ENCODE measurements at regions not wholly inside any gene's neighbourhood (a gene's known extent, or its start where the extent isn't known, plus 50 kb on each side); places are given as distances from the start of the nearest gene placed in this dataset.

GRCh38 chr18:41237317-41237716 lies 717.7 kb upstream of the PIK3C3 start:
- no peak for DNase-seq (ENCODE audit: low read depth)

- DNase-seq (ENCODE audit: low read depth): no peak
Measured at GRCh38 chr18:41231681-41232080, 723.4 kb upstream of the PIK3C3 start.

DNA sequence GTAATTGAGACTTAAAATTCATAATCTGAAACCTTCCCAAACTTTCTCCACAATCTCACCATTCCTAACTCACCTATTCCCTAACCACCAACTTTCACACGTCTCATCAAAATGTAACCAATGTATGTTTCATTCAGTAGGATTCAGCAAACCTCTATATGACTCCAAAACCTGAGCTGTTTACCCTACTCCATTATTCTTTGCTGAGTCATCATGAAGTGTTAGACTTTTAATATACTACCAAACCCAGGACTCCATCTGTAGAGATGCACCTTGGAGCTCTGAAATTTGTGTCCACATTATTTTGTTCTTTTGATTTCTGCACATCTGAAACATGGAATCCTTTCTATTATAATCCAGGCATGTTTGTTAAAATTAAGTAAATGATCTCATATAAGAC lies 727.0 kb upstream of the PIK3C3 start:
- DNase-seq (ENCODE audit: low read depth): no peak

DNA sequence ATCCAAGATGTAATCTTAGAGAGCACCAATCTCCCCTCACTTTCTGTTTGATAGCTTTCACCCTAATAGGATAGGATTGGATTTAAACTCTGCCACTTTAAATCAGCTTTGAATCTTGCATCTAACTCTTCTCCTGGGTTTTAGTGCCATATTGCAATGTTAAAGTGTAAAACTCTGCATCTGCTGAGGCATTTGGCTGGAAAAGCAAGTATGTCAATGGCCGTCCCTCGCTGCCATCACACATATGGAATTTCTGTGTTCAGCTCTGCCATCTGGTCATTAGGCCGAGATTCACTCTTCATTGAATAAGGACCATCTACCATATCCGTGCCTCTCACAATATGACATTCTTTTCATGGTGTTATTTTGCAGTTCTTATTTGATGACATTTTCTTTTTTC lies 728.1 kb upstream of the PIK3C3 start:
- no peak for DNase-seq (ENCODE audit: low read depth)

- peak; percentile 18 for DNase-seq (ENCODE audit: low read depth)
Measured at GRCh38 chr18:41226186-41226585, 728.8 kb upstream of the PIK3C3 start.

DNA sequence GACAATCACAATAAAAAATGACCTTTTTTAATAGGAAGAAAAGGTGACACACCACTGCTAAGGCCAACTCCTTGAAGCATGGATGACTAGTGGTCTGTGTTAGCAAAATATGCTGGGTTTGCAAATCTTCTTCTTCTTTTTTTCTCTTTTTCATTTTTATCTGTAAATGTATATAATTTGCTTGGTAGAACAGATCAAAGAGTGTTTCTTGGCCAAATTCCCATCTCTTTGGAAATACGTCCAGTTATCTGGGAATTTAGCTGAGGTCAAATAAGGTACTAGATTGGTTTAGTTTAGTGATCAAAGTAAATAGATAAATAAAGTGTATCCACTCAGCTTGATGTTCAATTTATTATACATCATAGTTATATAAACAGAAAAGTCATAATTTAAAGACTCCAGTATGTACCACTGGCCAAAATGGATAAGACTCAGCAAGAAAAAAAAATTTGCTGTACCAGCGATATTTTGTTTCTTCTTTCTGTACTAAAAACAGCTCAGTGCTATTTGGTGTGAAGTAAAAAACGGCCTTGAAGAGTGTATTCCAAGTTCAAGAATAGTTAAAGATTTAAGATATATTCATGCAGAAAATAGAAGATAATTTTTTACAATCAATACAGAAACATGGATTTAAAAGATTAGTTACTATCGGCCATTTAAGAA lies 738.6 kb upstream of the PIK3C3 start:
- no peak for DNase-seq (ENCODE audit: low read depth)

DNA sequence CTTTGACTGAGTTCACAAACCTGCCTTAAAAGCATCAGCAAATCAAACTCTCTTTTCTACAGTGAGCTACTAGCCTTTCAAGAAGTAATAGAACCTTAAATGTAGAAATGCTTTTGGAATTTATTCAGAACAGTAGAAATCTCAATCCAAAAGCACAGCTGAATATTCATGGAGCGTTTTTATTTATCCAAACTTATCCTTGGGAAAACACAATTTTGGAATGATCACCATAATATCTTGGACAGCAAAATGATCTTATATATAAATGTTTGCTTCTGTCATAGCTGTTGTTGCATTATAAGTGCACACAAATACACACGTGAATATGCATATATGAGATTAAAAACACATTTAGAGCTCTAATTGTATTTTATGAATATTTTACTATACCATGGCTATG lies 747.3 kb upstream of the PIK3C3 start:
- DNase-seq (ENCODE audit: low read depth): no peak

- DNase-seq (ENCODE audit: low read depth): no peak
Measured at GRCh38 chr18:41206341-41206830, 748.6 kb upstream of the PIK3C3 start.

DNA sequence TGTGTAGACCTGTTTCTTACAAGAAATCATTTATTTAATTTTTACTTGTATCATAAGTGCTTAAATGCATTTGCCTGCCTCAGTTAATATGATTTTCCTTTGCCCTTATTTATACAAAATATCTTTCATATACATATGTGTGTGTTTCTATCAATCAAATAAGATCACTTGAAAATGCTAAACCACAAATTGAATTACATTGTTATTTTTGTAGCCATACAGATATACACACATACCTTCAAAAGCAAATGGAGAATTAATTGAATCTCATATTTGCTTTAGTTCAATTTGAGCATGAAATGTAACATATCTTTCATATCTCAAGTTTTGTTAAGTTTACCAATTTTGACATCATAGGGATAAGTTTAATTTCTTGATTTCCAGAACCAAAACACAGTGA lies 755.8 kb upstream of the PIK3C3 start:
- DNase-seq (ENCODE audit: low read depth): no peak

DNA sequence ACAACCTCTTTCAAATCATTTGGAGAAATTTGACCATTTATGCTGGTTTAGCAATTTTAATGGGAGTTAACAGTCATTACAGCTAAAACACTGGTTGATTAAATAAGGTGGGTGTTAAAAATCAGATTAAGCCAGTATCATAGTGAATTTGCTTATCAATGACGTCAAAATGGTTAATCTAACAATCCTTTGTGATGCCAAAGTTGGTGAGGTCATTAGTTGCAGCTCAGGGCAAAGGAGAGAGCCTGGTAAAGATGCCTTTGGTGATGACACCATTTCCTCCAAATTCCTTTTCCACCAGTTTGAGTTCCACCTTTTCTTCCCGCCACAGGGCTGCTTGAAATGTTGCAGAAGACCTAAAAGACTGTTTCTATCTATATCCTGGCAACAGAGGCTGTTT lies 757.1 kb upstream of the PIK3C3 start:
- no peak for DNase-seq (ENCODE audit: low read depth)

DNA sequence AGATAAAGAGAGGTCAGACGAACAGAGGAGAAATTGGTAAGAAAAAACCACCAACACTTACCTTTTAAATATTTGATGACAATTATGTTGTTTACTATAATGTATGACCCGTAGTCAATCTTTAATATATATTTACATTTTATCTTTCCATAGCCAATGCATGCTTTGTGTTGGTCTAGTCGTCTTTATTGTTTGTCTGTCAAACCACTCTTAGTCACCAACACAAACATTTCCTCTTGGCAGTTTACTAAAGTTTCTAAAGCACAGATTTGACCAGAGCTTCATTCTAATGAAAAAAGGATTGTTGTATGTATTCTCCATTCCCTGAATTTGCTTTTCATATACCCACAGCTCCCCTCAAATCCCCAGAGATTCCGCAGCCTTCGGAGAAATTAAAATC lies 784.7 kb upstream of the PIK3C3 start:
- no peak for DNase-seq (ENCODE audit: low read depth)

DNA sequence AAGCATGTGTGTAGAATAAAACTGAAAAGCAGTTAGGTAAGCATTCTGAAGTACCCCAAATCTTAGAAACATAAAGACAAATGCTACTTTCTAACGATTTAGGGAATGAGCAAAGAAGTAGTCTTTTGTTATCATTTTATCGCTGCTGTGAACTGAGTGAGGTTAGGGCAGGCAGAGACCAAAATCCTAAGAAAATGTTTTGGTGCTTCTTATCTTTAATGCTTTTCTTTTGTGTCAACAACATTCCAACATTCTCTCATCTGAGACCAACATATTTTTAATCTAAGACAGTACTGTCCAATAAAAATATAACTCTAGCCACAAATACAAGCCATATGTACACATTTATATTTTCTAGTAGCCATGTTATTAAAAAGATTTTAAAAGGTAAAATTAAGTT lies 789.4 kb upstream of the PIK3C3 start:
- DNase-seq (ENCODE audit: low read depth): no peak

DNA sequence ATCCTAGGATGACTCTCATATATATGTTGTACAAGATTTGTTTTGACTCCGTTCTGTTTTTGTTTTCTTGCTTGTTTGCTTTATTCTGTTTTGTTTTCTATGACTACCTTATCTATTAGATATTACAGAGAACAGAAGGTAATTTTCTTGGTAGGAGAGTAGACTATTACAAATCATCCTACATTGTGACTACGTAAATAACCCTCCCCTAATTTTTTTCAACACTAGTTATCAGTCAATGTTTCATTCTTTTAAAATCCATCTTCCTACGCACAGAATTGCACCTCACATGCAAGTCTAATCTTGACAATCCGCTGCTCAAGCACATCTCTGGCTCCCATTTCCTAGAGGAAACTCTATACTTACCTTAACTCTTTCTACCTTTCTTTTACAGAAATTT lies 792.3 kb upstream of the PIK3C3 start:
- DNase-seq (ENCODE audit: low read depth): no peak

DNA sequence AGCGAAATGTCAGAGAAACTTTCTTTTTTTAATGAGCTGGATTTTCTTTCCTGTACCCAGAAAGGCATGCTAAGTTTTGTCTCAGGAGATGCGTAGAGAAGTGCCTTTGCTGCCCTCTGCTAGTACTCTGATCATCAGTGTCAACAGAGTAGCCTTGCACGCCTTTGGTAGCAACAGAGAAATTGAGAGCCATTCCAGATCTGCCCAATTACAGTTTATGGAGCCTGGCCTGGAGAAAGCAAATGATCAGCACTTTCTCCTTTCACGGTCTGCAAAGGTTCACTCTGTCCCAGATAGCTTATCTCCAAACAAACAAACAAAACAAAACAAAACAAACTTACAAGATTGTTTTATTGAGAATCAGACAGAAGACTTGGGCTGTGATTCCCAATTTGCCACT lies 792.8 kb upstream of the PIK3C3 start:
- DNase-seq (ENCODE audit: low read depth): no peak

DNA sequence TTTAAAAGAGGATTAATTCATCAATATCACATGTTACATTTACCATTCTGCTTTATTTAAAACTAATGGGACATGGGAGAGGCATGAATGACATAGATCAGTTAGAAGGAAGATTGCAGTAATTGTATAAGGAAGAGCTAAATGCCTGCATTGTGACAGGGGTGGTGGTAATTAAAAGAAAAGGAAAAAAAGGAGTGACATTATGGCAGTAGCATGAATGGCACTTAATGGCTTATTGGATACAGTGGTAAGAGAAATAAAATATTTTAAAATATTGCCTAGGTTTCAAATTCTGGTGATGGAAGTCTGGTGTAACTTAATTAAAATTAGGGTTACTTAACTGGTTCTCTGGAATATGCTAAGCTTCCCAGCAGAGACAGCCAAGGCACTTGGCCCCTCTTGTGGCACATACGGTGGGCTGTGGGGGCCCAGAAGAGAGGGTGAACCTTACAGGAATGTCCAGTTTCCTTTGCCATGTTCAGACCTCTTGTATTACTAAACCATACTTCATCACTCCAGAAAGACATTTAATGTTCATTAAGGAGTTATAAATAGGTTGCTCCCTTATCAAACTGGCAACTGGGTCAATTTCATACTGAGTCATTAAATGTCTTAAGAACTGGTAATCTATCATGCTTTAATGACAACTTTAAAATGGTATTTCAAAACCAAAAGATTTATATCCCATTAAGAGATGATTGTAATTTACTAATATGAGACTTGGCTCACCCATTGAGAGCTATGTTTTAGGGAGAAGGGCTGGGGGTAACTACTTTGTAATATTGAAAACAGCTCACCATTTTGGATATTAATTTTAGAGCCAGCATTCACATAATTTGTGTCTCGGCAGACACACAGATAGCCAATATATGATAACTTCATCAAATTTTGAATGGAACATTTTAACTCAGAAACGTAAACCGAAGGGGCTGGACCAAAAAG lies 798.9 kb upstream of the PIK3C3 start:
- no peak for DNase-seq (ENCODE audit: low read depth)

- no peak for DNase-seq (ENCODE audit: low read depth)
Measured at GRCh38 chr18:41155025-41155424, 800.0 kb upstream of the PIK3C3 start.

DNA sequence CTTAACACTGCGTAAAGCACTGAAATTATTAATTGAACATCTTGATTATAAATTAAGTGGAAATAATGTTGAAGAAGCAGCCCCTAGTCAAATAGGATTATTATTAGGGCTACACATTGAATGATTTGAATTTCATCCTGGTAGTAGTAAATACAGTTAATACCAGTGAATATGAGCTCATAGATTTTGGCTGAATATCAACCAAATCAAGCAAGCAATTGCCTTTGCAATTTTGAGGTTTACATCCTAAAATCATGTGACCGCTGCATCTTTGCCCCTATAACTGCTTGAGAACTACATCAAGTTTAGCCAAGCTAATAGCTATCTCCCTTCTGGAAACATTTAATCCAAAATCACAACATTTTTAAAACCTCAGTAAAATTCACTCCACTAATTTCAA lies 801.2 kb upstream of the PIK3C3 start:
- no peak for DNase-seq (ENCODE audit: low read depth)

DNA sequence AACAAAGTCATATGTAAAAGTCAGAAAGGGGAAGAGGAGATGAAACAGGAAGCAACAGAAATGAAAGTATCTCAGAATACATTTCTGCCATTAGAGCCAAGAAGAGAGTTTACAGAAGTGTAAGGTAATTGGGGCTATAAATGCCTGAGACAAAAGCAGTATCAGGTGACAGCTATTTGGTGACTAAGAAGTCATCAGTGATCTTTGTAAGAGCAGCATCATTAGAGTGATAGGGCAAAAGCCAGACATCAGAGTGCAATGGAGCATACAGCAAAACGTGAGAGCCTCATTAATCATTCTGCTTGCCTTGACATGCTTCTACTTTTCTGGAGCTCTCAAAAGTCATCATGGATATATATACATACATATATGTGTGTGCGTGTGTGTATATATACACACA lies 804.7 kb upstream of the PIK3C3 start:
- no peak for DNase-seq (ENCODE audit: low read depth)

GRCh38 chr18:41146301-41146700 lies 808.7 kb upstream of the PIK3C3 start:
- DNase-seq (ENCODE audit: low read depth): no peak

- no peak for DNase-seq (ENCODE audit: low read depth)
Measured at GRCh38 chr18:41145516-41145915, 809.5 kb upstream of the PIK3C3 start.

GRCh38 chr18:41144441-41144840 lies 810.6 kb upstream of the PIK3C3 start:
- peak; percentile 48 for DNase-seq (ENCODE audit: low read depth)

DNA sequence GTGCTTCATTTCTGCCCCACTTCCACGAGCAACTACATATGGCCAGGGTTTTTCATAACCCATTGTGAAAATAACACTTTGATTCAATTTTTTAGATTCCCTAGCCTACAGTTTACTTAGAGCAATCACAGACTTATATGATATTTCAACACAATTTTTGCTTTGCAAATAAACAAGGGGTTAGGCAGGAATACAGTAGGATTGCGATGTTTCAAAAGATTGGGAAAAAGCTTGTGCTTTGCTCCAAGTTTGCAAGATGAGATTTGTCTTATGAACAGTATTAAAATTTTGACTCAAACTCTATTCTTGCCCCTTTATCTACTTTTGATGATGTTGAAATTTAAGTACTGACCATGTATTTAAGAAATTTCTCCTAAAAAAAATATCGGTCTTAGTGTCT lies 814.5 kb upstream of the PIK3C3 start:
- no peak for DNase-seq (ENCODE audit: low read depth)

- no peak for DNase-seq (ENCODE audit: low read depth)
Measured at GRCh38 chr18:41135146-41135545, 819.9 kb upstream of the PIK3C3 start.

Data from non-pigmented ciliary epithelial cell (primary cell).